ENCODE measurements at regions not wholly inside any gene's neighbourhood (a gene's known extent, or its start where the extent isn't known, plus 50 kb on each side); places are given as distances from the start of the nearest gene placed in this dataset.

DNA sequence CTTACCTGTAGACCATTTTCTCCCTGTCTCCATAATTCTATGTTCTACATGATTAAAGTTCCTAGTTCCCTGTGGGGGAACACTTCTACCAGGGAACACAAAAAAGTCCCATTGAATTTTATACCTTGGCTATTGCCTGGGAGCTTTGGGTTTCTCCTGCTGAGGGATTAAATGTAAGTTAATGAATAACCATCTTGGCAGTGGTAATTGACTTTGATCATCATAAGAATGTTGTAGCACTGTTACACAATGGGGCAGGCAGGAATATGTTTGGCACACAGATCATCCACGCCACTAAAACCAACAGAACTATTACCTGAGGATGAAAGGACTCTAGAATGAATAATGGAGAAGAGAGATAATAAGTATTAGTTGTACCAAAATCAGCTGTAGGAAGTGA lies 1106.2 kb upstream of the GJE1 start:
- no peak for DNase-seq

DNA sequence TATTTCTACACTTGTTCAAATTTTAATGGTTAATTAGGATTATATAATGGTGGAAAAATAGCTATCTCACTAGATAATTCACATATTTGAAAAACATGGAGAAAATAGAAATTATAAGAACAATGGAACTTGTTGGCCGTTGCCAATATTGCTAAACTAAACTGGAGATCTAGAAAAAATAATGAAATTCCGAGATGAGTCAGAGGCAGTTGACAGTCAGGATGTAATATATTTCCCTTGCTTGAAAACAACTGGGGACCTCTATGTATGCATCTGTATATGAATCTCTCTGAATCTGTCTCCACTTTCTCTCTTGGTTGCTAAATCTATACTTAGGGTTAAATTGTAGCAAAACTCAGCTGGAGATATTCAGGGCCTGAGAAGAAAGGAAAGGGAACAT lies 1108.2 kb upstream of the GJE1 start:
- DNase-seq = no peak

DNA sequence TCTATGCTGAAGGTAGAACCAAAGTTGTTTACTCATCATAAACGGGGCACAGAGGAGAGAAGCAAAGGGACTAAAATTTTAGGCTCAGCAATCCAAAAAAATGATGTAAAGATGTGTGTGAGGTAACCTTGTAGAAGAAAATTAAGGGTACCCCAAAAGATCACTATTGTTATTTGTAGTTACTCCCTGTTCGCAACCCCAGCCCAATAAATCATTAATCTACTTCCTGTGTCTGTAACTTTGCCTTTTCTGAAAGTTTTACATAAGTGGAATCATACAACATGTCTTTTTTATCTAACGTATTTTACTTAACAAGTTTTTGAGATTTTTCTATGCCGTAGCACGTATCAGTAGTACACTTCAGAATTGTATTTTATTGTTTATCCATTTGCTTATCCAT lies 1114.8 kb upstream of the GJE1 start:
- no peak for DNase-seq

DNA sequence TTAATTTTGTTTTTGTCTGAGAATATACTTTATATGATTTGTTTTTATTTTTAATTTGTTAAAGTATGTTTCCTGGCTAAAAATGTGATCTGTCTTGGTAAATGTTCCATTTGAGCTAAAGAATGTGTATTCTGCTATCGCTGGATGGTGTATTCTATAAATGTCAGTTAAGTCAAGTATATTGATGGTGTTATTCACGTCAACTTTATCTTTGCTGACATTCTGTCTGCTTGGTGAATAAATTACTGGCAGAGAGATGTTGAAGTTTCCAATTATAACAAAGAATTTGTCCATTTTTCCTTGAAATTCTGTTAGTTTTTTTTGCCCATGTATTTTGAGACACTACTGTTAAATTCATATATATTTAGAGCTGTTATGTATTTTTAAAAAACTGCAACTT lies 1131.8 kb upstream of the GJE1 start:
- no peak for DNase-seq

DNA sequence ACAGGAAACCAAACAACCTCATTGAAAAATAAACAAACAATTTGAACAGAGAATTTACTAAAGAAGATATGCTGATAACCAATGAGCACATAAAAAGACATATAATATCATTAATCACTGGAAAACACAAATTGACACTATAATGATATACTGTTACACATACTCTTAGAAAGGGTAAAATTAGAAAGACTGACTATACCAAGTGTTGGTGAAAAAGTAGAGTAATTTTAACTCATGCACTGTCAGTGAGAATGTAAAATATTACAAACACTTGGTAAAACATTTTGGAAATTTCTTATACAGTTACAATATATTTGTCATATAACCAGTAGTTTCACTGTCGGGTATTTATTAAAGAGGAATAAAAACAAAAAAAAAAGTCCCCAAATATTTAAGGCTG lies 1139.2 kb upstream of the GJE1 start:
- DNase-seq = no peak

DNA sequence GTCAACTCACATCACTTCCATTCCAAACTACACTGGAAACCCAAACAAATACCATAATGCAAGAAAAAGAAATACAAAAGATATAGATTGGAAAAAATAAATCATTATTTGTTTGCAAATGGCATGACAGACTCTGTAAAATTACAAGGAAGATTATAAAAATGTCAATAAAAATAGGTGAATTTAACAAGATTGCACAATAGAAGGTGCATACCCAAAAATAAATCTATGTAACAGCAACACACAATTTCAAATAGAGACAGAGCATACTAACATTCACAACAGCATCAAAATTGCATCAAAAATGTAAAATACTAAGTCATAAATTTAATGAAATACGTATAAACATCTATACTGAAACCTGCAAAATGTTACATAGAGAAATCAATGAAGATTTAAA lies 1140.0 kb upstream of the GJE1 start:
- no peak for DNase-seq

DNA sequence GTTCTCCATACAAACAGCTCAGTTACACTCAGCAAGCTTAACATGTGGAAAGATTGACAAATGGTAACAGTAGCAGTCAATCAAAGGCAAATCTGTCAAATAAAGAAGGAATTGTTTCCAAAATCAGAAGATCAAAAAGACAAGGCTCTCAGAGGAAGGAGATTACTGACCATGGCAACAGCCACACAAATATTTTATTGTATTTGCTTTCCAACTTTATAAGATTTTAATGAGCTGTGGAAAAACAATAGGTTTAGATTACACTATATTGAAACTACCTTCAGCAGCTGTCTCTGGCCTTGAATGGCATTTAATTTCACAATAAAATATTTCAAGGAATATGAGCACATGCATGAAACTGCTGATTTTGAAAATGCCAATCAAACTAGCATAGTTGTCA lies 1143.9 kb upstream of the GJE1 start:
- no peak for DNase-seq

DNA sequence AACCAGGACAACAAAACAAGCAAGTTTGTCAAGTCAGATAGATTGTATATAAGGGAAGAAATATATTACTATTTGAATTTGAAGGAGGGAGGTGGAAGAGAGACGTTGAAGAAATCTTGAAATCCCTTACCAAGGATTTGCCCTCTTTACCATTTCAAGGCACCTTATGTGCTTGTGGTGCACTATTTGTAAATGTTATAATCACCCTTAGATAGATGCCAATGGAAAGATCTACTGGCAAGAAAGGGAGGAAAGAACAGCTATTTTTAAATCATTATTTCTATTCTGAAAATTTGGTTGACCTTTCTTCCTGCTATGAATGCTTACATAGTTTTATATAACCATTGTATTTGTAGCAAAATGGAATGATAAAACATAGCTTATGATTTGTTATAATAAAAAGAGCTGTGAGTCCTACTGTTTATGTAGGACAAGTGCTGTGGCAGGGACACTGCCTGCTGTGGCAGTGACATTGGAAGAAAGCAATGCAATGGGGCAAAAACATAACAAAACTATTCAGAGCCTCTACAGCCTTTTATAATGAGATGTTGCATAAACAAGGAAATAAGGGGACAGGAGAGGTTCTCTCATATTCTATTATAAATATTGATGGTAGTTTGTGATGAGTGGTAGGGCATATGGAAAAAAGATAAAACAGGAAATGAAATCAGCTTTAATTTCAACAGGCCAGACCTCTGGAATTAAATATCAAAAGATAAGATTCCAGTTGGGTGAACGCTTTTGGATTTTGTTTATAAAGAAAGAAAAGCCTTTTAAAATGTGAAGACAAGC lies 1145.2 kb upstream of the GJE1 start:
- no peak for DNase-seq

DNA sequence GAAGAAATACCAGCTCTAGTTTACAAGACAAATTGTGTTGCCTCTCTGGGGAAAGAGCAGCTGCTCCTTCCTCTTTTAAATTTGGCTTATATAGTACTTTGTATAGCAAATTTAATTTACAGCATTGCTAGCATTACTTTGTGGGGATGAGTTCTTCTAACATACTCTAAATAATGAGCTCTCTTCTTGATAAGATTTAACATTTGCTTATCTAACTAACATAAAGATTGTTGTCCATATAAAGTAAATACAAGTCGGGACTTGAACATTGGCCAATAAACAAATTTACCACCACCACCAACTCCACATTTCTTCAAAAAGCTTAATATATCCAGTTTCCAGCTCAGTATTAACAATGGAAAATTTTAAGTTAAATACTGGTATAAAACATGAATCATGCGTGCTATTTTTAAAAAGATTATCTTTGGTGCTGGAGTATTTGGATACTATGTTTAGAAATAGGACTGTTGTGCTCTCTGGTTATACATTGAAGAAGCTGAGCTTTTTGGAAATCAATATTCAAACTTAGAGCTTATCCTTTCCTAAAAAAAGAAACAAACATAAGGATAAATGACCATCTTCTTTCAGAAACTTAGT lies 1146.9 kb upstream of the GJE1 start:
- DNase-seq = no peak

DNA sequence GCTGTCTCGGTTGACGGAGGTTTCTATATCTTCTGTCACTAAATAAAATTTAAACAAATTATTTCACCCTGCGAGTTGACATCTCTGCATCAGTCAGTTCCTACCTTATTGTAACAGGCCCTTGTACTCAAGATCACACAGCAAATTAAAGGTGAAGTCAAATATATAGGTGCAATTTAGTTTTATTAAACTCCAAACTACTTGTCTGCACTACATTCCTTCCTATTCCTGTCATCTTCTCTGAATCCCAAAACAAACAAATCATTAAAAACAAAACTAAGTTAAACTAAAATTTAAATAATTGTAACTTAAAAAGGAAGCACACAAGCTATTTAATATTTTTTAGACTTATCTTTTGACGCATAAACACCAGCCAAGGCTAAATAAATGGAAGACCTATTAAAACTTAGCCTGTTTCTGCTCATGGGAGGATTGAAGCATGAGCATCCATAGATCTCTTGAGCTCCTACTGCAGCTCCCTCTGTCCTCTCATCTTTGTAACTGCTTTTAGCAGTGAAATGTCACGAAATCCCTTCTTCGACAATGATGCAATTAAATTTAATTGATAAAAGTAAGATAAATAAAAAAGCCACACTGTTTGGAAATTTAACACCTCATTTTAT lies 1152.3 kb upstream of the GJE1 start:
- no peak for DNase-seq

DNA sequence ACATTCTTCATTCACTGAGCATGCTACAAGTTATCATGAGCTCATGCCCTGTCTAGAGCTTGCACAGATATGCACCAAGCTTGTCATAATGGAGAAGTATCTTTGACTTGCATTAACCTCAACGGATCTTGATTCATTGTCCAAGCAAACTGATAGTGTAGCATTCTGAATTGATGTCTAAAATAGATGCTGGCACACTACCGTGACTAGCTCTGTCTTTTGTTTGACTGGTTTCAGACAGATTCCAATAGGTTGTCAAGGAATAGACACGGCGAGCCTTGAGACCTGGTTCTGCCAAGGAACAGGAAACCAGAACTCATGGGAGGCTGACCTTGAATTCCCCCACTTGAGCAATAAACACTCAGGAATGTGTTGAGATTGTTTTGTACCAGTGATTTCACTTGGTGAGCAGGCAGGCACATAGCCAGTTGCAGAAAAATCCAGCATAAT lies 1153.1 kb upstream of the GJE1 start:
- no peak for DNase-seq

DNA sequence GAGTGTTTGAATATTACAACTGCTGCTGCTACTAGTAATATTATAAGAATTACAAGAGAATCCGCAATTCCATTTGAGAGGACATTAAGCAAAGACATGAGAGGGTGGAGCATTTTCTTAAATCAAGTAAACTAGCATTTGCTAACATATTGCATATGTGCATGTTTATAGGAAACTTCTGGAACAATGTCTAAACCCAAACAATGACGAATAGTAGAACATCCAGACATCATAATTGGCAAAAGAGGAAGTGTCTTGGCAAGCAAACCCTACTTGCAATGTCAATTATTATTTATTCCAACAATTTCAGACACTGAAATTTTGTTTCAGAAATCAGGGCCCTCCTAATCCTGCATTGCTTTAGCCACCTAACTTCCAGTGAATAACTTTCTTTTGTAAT lies 1155.3 kb upstream of the GJE1 start:
- DNase-seq = no peak

DNA sequence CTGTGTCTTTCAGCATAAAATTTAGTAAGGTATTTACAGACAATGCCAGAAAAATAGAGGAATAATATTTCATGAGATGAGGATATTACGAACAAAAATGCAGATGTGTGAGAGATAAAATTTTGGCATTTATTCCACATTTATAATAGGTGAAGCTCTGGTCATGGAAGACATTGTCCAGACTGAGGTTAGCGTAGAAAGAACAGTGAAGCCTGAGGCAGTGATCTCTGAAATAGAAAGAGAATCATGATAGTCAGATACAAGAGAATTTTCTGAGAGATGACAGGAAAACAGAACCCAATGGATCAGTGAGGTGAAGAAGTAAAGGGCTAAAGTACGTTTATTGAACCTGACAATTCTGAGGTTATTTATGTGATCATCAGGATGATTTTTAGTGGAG lies 1155.9 kb upstream of the GJE1 start:
- no peak for DNase-seq

DNA sequence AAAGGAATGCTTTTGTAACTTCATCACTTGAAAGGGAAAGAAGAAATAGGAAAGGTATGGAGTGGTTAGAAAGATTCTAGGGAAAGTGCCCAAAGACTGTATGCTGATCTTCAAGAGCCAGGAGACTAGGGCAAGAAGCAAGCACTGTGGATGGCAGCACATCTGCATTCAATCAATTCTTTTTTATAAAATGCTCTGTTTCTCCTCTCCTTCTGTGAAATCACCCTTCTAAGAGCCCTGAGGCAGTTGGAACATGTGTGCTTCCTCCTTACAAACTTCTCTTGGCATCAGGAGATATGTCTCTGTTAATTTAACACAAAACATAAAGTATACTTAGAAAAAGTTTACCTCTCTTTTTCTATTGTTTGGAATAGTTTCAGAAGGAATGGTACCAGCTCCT lies 1162.2 kb upstream of the GJE1 start:
- no peak for DNase-seq

DNA sequence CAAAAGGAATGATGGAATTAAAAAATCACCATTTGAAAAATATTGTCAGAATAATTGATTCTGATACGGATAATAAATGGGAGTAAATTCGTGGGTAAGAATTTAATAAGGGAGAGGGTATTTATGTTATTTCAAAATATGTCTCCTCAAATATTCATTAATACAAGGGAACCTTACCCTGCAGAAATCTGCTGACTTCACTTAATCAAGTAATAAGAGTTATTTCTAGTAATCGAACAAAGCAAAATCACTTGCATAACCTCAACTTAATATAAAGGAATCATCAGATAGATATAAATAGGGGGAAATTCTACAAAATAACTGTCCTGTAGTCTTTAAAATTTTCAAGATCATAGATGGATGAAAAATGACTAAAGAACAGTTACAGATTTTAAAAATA lies 1164.7 kb upstream of the GJE1 start:
- no peak for DNase-seq

DNA sequence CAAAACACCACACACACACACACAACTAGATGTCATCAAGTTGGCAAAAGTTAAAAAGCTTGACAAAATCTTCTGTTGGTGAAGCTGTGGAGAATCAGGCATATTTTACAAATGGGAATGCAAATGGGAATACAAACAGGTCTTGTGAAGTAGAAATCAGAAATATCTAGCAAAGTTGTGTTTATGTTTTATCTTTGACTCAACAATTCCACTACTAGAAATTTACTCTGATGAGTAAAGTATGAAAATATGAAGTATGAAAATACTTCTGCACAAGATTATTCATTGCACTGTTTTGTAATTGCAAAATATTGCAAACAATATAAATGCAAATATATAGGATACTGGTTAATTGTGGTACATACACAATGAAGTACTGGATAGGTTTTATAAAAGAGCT lies 1166.0 kb upstream of the GJE1 start:
- no peak for DNase-seq

DNA sequence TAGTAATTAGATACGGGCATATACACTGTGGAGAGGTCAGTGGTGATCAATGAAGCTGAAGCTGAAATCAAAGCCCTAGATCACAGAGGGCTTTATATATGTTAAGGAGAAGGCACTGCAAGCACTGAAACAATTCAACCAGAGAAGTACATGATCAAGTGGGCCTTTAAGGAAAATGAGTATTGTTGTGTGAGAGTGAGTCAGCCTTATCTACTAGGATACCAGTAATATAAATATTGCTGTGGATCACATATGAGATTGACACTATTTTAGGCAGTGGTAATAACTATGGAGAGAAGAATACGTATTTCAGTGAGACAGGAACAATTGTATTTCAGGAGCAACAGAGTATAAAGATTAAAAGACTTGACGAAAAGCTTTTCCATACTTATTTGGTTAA lies 1172.2 kb upstream of the GJE1 start:
- DNase-seq = no peak

DNA sequence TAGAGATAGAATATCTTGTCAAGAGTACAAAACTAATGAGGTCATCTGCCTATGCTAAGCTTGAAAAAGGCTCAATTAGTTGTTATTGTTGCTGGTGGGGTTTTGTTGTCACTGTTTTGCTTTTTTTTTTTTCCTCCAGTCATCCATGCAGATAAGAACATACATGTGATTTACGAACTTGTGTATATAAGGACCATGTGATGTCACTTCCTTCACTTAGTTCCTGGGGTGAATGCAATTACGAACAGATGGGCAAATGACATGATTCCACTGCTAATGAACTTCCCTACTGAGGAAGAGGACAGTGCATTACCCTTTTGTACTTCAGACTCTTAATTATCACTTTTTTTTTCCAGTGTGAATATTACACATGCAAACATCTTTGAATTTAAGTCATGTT lies 1175.3 kb upstream of the GJE1 start:
- DNase-seq = no peak

DNA sequence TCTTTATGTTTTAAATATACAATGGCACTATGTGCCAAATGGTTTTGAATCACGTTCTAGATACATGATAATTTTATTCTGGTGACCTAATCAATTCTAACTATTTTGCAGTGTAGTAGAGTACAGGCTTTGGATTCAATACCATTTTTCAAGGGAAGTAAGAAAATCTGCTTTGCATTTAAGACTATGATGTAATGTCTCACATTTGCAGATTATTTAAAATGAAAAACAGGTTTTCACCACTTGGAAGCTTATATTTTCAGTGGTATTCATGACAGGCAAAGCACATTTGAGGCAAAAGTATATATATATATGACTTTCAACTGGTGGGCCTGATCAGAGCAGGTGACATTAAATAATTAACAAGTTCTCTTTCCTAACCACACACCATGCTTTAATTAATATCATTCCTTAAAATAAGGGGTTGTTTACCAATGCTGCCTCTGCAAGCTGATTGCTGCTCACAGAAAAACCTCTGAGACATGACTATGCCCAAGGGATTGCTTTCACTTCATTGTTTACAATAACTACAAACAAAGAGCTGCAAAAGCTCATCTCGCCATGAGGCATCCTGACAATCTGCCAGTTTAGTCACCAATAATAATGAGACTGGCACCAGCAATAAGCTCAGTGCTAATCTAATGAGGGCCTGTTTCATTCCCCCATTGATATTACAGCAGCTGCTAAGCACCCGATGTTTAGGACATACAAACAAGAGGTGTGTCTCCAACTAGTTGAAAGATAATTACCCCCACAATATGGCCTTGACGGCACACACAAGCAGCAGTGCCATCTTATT lies 1176.0 kb upstream of the GJE1 start:
- peak; percentile 39 for DNase-seq

DNA sequence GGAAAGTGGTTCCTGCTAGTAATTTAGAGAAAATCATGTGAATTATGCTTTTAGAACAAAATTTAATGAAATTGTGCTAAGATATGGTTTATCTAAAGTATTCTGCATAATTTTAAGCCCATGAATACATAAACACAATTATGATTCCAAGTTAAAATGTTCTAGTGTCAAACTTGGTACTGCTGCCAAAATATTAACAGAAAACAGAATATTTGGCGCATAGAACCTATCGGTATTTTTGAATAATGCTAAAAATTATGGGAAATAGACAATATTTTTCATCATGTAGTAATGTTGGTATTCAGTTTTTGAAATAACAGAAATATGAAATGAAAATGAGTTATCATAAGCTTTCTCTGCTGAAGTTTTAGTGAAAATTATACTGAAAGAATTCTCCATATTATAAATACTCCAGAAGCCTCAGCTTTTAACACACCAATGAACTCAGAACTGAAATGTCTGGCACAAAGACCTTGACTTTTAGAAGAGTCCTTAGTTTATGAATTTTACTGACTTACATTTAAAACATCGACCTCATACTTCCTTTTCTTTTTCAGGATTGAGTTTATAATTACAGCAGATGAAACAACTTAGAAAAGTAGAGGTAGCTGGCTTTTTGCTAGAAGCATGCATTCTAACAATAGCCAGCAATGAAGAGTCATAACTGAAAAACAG lies 1192.3 kb upstream of the GJE1 start:
- DNase-seq = no peak

DNA sequence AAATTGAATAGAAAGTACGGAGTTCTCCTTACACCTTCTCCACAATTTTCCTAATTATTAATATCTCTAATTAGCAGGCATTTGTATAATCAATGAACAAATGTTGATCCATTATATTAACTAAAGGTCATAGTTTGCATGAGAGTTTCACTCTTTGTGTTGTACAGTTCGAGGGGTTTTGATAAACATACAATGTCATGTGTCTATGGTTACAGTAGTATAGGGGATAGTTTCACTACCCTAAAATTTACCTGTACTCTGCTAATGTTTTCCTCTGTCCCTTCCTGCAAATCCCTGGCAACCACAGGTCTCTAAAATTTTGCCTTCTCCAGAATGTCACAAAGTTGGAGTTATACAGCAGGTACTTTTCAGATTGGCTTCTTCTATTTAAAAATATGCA lies 1199.8 kb upstream of the GJE1 start:
- no peak for DNase-seq

DNA sequence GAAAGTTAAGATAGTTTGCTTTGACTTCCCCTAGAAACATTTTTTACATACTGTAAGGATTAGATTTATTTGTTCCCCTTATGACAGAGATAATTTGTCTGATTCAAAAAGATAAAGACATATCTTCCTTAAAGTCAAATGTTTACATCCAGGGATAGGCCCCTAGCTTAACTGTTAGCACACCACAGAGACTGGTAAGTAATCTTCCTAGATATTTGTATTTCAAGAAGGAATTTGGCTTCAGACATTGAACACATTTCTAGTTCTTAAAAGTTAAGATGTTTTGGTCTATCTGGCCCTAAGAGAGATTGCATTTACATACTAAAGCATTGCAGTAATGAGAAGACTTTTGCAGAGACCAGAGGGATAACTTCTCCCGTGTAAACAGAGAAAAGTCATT lies 1201.1 kb upstream of the GJE1 start:
- DNase-seq = no peak

DNA sequence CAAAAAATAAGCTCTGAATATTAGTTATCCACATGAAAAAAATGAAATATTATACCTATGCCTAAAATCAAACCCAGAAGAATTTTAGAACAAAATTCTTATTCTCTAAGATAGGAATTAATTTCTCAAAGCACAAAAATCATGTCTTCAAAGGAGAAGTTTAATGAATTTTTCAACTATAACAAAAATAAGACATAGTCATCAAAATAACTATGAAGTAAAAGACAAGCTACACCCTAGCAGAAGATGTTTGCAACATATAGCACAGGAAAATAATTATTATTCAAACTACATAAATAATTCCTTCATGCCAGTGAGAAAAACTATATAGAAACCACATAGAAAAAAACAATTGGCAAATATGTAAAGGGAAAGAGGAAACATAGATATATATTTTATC lies 1203.6 kb upstream of the GJE1 start:
- no peak for DNase-seq

All from NCI-H2029 (cell line).